GM21390 (cell line): ENCODE measurements at regions not wholly inside any gene's neighbourhood (a gene's known extent, or its start where the extent isn't known, plus 50 kb on each side); places are given as distances from the start of the nearest gene placed in this dataset.
A peak's percentile ranks its signal among the peaks of the same experiment; 100 is the strongest.

Source experiments
- ATAC-seq: cut with Tn5 transposase; IDR thresholded peaks from one replicate; pipeline ENCODE4 v1.9.1; 2021; ENCODE audit not compliant: unreplicated experiment

DNA sequence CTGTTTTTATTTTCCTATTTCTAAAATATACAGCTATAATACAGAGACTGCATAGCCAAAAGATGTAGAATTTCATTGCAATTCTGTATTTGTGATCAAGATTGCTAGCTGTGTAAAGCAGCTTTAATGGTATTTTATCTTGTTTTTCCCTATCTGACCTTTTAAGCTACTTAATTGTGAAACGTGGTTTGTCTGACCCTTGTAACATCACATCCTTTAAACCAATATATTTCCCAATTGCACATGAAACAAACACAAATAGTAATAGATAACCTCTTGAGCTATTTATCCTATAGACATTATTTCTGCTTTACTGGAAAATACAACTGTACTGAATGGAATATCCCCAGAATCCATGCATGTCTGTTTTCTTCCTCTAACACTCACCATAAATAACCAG is 112.2 kb upstream of the PLPPR4 start:
- no peak for ATAC-seq

DNA sequence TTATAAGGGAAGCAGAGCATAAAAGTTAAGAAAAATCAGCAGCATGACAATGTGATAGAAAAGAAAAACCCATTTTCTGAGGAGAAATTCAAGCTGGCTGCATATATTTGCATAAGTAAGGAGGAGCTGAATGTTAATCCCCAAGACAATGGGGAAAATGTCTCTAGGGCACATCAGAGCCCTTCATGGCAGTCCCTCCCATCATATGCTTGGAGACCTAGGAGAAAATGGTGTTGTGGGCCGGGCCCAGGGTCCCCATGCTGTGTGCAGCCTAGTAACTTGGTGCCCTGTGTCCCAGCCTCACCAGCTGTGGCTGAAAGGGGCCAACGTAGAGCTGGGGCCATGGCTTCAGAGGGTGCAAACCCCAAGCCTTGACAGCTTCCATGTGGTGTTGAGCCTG is 100.6 kb upstream of the PLPPR4 start:
- no peak for ATAC-seq

DNA sequence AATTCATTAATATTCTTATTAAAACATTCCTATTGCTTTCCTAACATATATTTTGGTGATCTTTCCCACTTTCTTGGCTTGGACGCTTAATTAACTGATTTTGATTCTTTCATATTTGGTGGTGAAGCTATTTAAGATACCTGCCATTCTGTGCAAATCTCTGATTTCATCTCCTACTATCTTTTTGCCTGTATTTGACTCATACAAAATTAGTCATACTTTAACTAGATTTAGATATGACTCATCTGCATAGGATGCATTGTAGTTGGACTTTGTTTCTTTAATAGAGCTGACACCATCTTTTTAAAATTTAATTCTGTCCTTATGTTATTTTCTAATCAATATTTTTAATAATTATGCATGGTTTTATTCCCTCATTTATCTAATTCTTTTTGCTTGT is 93.8 kb upstream of the PLPPR4 start:
- ATAC-seq: no peak

DNA sequence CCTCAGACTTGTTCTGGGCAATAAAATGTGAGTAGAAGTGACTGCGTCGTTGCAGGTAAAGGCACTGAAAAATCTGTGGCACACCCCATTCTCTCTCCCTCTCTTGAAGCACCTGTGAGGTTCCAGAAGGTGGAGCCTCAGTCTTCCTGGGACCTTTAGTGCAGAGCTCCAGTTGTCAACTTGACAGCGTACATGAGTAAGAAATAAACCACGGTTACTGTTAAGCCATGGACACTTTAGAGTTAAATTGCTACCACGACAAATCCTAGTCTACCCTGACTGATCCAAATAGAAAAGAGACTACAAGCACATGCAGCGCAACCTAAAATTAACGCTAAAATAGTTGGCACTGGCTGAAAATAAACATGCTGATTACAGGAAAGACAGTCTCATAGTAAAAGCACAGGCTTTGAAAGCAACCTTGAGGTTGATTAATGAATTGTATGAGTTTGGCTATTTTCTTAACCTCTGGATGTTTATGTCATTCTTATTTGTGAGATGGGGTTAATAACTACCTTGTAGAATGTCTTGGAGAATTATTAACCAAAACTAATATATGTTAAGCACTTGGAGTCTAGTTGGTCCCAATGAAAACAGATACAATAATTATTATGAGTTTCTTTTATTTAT is 93.0 kb upstream of the PLPPR4 start:
- ATAC-seq: no peak

DNA sequence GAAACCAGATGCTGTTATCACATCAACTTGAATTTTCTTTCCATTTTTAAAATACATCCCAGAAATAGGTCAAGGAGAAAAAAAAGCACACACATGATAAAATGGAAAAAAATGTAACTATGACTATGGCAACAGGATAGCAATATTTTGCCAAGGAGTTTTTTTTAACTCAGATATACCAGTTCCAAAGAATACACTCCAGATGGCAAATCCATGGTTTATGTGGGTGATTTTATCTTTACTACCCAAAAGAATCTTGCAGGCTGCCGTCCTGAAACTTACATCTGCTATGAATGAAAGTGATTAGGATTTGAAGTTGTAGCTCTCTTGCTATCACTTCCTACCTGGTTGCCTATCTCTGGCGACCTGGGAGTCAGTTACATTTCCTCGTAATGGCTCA is 91.0 kb upstream of the PLPPR4 start:
- no peak for ATAC-seq

DNA sequence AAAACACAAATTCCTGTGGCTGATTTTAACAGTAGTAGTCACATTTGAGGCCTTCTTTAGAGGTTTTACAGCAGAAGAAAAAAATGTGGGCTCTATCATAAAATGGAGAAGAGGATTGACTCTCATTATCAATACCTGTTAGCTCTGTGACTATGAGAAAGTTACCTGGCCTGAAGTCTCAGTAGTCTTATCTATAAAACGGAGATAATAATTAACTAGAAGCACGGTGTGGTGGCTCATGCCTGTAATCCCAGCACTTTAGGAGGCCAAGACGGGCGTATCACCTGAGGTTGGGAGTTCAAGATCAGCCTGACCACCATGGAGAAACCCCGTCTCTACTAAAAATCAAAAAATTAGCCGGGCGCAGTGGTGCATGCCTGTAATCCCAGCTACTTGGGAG is 90.4 kb upstream of the PLPPR4 start:
- no peak for ATAC-seq

DNA sequence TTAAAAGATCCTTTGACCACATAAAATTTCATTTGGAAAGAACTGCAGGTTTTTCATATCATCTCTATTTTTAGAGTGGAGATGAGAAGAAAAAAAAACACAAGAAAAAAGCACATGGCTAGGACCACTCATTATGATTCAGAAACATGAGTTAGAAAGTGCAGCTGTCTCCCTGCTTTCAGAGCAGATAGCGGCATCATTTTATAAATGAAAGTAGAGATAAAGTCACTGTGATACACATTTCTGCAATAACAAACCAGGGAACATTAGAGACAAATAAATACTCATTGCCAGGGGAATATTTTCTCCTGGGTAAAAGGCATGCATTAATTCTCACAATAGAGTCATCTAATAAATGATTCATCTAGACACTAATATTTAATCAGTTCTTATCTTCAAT is 87.5 kb upstream of the PLPPR4 start:
- ATAC-seq: no peak

DNA sequence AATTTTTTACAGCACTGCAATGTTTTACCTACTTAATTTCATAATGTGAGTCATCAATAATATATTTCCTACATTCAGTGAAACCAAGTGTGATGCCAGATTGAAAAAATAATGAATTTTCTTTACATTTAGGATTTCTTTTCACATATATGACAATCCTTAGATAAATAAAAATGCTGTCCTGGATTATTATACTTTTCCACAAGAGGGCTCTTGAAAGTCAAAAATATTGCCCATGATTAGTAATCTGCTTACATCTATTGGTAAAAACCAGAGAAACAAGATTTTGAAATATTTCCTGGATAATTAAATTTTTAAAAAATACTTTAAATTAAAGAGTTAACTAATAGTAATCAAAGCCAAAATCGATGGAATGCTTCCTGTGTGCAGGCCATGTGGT is 86.8 kb upstream of the PLPPR4 start:
- ATAC-seq: no peak

DNA sequence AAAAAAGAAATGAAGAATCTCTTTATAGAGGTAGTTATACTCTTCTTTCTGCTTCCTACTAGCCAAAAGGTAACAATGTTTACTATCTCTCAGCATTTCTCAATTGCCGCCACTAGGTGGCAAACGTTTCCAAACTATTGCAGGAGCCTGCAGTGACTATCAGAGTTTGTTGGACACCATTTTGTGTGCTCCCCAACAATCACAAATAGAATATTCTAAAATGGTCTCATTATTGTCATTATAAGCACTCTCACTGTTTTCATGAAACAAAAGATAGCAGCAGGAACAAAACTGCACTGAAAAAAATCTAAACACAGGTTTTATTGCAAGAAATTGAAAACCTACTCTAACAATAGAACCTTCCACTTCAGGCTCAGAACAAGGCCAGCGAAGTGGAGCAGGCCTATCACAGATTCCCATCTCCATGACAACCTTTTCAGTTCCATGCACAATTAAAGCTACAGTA is 83.9 kb upstream of the PLPPR4 start:
- ATAC-seq: peak; percentile 98

DNA sequence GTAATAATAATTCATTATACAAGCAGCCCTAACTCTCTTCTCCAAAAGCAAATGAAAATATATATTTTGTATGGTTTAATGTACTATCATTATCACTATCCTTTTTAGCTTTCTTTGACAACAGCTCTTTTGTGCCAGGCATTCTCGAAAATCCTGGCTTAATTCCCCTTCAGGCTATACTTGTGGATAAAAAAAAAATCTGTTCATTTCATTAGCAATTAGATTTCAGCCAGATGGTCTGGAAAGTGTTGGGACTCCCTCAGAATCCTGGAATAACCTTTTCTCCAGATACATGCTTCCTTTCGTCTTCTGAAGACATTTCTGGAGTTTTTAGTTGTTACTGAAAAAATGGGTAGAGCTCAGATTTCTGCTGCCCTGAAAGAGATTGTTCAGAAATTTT is 83.4 kb upstream of the PLPPR4 start:
- ATAC-seq: no peak

DNA sequence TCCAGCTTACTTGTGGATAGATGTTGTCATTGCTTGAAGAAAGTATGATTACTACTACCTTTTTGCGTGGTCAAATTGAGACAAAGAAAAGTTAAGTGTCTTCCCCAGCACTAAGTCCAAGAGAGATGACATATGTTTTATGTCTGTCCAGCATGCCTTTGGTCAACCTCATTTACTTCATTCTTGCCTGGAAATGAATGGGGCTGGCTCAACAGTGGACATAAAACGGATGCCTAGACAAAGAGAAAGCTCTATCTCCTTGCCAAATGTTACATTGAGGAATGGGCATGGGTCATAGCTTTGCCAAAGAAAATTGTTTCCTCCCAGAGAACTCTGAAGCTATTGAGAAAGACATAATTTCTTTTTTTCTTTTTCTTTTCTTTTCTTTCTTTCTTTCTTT is 82.4 kb upstream of the PLPPR4 start:
- no peak for ATAC-seq

DNA sequence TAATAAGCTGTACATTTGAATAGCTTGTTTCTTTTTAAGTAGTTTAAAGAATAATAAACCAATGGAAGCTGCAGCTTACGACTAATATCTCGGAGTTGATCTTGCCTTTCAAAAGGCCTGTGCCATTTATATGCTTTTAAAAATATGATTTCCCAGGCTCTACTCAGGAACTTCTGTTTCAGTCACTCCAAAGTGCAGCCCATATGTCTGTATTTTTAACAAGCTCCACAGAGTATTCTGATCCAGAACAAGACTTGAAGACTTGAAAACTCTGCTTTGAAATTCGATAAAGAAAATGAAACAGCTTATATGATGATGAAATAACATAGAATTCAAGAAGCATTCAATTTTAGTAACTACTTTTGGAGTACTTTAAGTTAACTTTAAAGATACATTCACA is 79.1 kb upstream of the PLPPR4 start:
- no peak for ATAC-seq

DNA sequence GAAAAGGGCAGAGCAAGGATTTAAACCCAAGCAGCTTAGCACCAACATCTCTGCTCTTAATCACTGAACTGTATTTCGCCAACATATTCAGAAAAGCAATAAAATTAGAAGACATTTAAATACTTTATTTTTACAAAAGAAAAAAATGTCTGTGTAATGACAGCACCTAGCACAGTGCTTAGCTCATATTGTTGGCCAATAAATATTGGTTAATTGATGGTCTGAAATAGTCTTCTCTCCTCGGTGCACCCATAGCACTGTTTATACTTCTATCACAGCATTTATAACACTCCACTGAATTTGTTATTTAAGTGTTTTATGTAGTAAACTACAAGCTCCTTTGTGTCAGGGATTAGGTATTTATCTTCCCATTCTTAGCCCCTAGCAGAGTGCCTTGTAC is 70.9 kb upstream of the PLPPR4 start:
- no peak for ATAC-seq

DNA sequence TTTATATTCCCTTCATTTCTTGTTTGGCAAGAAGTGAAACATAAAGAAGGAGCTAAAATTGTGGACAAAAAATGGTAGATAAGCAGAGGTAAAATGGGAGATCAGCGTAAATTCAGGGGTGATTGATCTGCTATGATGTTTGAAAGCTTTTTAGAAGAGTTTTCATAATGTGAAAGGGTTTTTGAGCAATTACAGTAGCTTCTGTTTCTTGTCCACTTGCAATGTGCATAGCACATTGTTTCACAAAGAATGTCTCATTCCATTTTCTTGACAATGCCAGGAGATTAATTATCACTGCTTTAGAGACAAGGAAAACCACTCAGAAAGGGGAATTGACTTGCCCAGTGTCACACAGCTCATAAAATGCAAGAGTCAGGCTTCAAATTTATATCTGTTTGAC is 65.9 kb upstream of the PLPPR4 start:
- ATAC-seq: no peak

DNA sequence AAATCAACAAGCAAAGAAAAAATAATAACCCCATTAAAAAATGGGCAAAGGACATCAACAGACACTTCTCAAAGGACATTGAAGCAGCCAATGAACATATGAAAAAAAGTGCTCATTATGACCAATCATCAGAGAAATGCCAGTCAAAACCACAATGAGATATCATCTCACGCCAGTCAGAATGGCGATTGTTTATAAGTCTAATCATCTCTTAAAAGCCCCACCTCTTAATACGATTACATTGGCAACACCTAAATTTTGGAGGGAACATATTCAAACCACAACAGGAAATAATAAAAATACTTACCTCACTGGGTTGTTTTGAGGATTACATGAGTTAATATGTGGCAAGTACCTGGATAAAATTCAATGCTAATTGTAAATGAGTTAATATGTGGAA is 57.1 kb upstream of the PLPPR4 start:
- ATAC-seq: no peak
